ENCODE measurements at regions not wholly inside any gene's neighbourhood (a gene's known extent, or its start where the extent isn't known, plus 50 kb on each side); places are given as distances from the start of the nearest gene placed in this dataset.

DNA sequence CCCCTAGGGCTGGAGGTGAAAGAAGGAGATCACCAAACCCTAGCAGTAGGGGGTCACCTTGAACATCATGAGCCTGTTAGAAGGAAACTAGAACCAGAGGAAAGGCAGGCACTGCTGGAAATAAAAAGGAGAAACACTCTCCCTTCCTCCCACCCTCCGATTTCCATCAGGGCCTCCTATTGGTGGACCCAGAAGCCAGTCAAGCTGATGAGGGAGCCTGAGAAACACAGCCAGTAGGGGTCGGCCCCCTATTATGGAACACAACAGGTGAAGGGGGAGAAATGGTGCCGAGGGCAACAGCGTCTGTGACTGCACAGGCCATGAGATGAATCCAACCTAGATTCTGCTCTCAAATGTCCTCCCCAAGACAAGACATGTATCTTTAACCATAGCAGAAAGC, 156.1 kb upstream of the LRFN2 start:
- H3K27ac ChIP-seq (ENCODE audit: extremely low read depth, low read depth, low read length): no peak overlapping the region
- ChIA-PET POLR2A (interaction anchor here (0.7 kb wide), 1 partner anchor 11 kb away, joined by 3 read pairs; no protein-coding TSS in a partner anchor), CTCF (ENCODE audit: low intra/inter-chr PET ratio) (interaction anchor here (0.7 kb wide), 1 partner anchor 439 kb away, joined by 3 read pairs; no protein-coding TSS in a partner anchor)
- H3K9me1 ChIP-seq (ENCODE audit: control insufficient read depth, insufficient read depth, low read length): no peaks in the 10 kb centered on the region
- no peak overlapping the region for H2AFZ ChIP-seq (ENCODE audit: low read depth, low read length)
- FAIRE-seq: peak; percentile 44
- H3K79me2 ChIP-seq (ENCODE audit: control insufficient read depth, insufficient read depth, low read length): no peaks in the 10 kb centered on the region
- H3K9me3 ChIP-seq (replicated peaks; ENCODE audit: control insufficient read depth, insufficient read depth, low read depth, low read length): no peaks in the 10 kb centered on the region
- BruUV-seq (replicated peaks): no TSS peak
- DNase-seq (ENCODE audit: extremely low read depth in 1 of 4, low spot score in 3 of 4): peak; percentile 38 to 74 (median 70)
- peaks cover 9 to 34% of the 10 kb centered on the region in 2 experiments; a peak in 4 of 5 replicates for H3K27me3 ChIP-seq (ENCODE audit: control insufficient read depth in 2 of 2, insufficient read depth in 2 of 2, low read length in 2 of 2)
- no peak overlapping the region for H3K4me3 ChIP-seq
- H3K4me1 ChIP-seq (replicated peaks in 1 of 2; ENCODE audit: control insufficient read depth in 2 of 2, insufficient read depth in 2 of 2, low read length in 2 of 2): no peaks in the 10 kb centered on the region
- peak; percentile 91 for ATAC-seq
- WGBS (ENCODE audit: insufficient coverage, low coverage, missing lambda C conversion rate): 4% methylated on average over 4 of the region's 4 CpGs
- H4K20me1 ChIP-seq (replicated peaks; ENCODE audit: control insufficient read depth, insufficient read depth, low read length): 0 out of 2 replicates have a peak, but pooled peaks cover 6% of the 10 kb centered on the region
- H3K4me2 ChIP-seq (ENCODE audit: insufficient read depth, low read length): 0 out of 2 replicates have a peak overlapping the region, but pooled peaks have one; percentile 20
- no peak overlapping the region for H3K9ac ChIP-seq (ENCODE audit: insufficient read depth in 1 of 2, low read depth in 2 of 2, low read length in 2 of 2)
- H3K36me3 ChIP-seq (ENCODE audit: control insufficient read depth, insufficient read depth, low read length): no peaks in the 10 kb centered on the region
- in situ Hi-C loops (cut with MboI) (no loop called here), intact Hi-C loops (cut with micrococcal nuclease) (no loop called here)
- TF ChIP-seq, protein P1, sequence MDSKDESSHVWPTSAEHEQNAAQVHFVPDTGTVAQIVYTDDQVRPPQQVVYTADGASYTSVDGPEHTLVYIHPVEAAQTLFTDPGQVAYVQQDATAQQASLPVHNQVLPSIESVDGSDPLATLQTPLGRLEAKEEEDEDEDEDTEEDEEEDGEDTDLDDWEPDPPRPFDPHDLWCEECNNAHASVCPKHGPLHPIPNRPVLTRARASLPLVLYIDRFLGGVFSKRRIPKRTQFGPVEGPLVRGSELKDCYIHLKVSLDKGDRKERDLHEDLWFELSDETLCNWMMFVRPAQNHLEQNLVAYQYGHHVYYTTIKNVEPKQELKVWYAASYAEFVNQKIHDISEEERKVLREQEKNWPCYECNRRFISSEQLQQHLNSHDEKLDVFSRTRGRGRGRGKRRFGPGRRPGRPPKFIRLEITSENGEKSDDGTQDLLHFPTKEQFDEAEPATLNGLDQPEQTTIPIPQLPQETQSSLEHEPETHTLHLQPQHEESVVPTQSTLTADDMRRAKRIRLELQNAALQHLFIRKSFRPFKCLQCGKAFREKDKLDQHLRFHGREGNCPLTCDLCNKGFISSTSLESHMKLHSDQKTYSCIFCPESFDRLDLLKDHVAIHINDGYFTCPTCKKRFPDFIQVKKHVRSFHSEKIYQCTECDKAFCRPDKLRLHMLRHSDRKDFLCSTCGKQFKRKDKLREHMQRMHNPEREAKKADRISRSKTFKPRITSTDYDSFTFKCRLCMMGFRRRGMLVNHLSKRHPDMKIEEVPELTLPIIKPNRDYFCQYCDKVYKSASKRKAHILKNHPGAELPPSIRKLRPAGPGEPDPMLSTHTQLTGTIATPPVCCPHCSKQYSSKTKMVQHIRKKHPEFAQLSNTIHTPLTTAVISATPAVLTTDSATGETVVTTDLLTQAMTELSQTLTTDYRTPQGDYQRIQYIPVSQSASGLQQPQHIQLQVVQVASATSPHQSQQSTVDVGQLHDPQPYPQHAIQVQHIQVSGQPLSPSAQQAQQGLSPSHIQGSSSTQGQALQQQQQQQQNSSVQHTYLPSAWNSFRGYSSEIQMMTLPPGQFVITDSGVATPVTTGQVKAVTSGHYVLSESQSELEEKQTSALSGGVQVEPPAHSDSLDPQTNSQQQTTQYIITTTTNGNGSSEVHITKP (IDR thresholded peaks at IDR 0.05; ENCODE audit: partially characterized antibody): no peak
- TF ChIP-seq MECOM (CRISPR knock-in tag; IDR thresholded peaks at IDR 0.05) (no peak), NFYB (IDR thresholded peaks at IDR 0.05; ENCODE audit: extremely low read depth, insufficient read length) (peak; percentile 14), SP2 (IDR thresholded peaks at IDR 0.05; ENCODE audit: extremely low read depth, low read depth, low read length, poor library complexity, severe bottlenecking) (peak; percentile 37), NKRF (IDR thresholded peaks at IDR 0.05; ENCODE audit: borderline replicate concordance) (no peak), RBM25 (IDR thresholded peaks at IDR 0.05; ENCODE audit: low read depth, low read length, severe bottlenecking) (peak; percentile 14)
- TF ChIP-seq, protein P2, sequence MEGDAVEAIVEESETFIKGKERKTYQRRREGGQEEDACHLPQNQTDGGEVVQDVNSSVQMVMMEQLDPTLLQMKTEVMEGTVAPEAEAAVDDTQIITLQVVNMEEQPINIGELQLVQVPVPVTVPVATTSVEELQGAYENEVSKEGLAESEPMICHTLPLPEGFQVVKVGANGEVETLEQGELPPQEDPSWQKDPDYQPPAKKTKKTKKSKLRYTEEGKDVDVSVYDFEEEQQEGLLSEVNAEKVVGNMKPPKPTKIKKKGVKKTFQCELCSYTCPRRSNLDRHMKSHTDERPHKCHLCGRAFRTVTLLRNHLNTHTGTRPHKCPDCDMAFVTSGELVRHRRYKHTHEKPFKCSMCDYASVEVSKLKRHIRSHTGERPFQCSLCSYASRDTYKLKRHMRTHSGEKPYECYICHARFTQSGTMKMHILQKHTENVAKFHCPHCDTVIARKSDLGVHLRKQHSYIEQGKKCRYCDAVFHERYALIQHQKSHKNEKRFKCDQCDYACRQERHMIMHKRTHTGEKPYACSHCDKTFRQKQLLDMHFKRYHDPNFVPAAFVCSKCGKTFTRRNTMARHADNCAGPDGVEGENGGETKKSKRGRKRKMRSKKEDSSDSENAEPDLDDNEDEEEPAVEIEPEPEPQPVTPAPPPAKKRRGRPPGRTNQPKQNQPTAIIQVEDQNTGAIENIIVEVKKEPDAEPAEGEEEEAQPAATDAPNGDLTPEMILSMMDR (IDR thresholded peaks at IDR 0.05 in 2 of 3, conservative IDR thresholded peaks at IDR 0.05 in 1 of 3; ENCODE audit: insufficient read depth in 2 of 3, low read depth in 1 of 3, low read length in 3 of 3): 0 out of 6 replicates have a peak, but pooled peaks of 1 of the 3 experiments have one; percentile 7
- TF ChIP-seq, protein P3, sequence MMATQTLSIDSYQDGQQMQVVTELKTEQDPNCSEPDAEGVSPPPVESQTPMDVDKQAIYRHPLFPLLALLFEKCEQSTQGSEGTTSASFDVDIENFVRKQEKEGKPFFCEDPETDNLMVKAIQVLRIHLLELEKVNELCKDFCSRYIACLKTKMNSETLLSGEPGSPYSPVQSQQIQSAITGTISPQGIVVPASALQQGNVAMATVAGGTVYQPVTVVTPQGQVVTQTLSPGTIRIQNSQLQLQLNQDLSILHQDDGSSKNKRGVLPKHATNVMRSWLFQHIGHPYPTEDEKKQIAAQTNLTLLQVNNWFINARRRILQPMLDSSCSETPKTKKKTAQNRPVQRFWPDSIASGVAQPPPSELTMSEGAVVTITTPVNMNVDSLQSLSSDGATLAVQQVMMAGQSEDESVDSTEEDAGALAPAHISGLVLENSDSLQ (IDR thresholded peaks at IDR 0.05): peak; percentile 96
